DMS114 treated with DMSO at 0.1 percent for 48 hours (cell line): ENCODE measurements at regions not wholly inside any gene's neighbourhood (a gene's known extent, or its start where the extent isn't known, plus 50 kb on each side); places are given as distances from the start of the nearest gene placed in this dataset.
"Not testable (repeated sequence)": the region's sequence is repeated elsewhere in the genome, so short reads cannot be mapped to it uniquely, and the experiment has no call there.

Experiments used
- DNase-seq: peaks from one replicate; lab custom pipeline; 2025; ENCODE audit not compliant: unreplicated experiment; lab: John Stamatoyannopoulos, UW

- no peak for DNase-seq
Observed at GRCh38 chr2:225920621-225921220, 521.2 kb downstream of the NYAP2 start.

DNA sequence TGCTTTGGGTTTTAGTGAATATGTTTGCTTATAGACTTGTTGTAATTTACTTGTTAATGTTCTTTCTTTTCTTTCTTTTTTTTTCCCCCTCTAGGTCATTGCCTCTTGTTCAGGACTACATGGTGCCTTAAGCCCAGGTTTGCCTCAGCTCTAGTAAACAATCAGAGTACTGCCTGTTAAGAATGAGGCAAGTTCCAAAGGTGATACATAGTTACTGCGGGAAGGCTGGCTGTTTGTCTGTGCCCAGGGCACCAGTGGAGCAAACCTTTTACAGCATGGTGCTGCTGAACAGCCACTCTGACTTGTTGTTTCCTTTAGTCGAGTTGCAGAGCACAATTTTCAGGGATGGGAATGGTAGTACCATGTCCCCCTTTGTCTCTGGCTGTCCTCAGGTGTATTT, 517.2 kb downstream of the NYAP2 start:
- DNase-seq = no peak

- no peak for DNase-seq
Observed at GRCh38 chr2:225911019-225911418, 511.5 kb downstream of the NYAP2 start.

- no peak for DNase-seq
Observed at GRCh38 chr2:225895126-225895525, 495.6 kb downstream of the NYAP2 start.

- no peak for DNase-seq
Observed at GRCh38 chr2:225894236-225894980, 494.9 kb downstream of the NYAP2 start.

DNA sequence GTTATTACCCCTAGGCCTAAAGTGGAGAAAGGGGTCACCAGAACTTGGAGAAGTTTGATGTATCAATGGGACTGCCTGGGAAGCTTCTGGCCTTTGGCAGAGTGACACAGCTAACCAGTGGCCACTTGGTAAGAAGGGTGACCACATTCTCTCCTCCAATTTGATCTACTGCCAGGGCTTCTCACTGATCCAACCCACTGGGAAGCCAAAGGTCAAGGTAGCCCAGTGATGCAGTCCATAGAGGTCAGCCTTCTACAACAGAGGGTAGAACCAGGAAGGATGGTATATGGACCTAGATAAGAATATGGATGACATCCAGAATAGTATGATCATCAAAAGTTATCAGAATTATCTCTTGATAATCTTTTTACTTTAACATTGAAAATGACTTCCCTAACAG, 493.6 kb downstream of the NYAP2 start:
- DNase-seq = no peak

DNA sequence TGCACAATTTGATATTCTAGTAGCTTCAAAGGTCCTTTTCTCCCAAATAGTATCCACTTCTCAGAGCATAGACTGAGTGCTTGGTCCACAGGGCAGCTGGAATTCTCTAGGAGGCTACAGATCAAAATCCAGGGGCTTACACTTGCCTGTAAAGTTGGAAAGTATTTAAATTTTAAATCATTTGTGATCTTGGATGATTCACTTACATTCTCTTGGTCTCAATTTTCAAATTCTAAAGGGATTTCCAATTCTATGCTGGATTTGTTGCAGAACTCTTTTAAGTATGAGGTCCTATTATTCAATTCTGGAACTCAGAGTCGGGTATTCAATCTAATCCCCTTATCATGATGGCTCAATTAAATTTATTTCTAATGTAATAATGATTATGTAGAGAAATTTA, 492.3 kb downstream of the NYAP2 start:
- DNase-seq = no peak

DNA sequence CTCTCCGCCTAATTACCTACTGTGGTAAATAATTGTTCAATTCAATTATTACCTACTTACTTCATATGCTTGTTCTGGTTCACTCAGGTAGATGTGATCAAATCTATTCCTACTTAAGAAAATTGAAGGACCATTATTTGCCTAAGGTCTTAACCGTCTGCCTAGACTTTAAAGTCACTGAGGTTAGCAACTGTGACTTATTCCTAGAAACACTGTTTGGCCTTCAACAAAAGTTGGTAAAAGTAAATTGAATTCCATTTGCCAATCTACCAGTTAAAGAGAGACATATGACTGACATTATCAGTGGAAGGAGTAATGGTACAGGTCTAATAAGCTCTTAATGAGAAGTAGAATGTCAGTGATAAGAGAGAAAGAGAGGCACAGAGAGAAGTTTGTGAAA, 491.5 kb downstream of the NYAP2 start:
- no peak for DNase-seq

DNA sequence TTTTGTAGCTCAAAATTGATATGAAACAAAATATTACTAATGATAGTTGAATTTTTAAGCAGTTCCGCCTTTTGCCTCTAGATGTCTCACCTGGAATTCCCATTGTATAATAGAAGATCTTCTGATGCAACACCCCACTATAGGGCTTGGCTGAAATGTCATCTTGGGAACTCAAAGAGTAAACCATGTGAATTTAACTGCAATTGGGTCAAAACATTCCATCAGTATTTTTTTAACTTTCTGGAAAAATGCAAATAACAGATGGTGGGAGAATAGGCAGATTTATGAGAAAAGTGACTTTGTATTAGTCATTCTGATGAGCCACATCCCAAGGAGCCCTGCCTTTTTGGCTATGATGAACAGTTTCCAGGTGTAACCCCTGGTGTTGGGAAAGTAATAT, 489.9 kb downstream of the NYAP2 start:
- DNase-seq = peak; percentile 26

DNA sequence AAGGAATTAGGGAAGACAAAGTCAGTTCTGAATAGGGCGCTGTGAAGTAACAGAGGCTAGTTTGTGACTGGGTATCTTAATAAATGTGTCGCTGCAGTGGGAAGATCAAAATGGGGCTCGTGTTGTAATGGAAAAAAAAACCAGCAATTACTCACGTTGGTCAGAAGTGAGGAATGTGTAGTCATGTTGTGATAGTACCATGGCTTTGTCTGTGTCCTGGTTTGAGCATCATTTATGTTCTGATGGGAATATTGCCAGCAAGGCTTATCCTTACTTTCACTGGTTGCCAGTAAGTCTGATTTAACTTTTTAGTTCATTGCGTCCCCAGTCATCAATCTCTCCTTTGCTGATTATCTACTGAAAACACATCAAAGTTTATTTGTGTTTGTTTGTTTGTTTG, 467.6 kb downstream of the NYAP2 start:
- no peak for DNase-seq

- DNase-seq = no peak
Observed at GRCh38 chr2:225865468-225865867, 466.0 kb downstream of the NYAP2 start.

DNA sequence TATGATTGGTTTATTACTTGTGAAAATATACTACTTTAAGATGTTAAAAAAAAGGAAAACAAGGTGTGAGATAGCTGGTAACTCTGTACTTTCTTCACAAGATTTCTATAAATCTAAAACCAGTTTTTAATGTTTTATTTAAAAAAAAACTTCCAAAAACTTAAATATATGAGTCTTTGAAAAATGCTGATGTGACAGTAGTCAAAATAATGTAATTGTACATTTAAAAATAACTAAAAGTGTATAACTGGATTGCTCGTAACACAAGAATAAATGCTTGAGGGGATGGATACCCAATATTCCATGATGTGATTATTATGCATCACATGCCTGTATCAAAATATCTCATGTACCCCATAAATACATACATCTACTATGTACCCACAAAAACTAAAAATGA, 464.9 kb downstream of the NYAP2 start:
- DNase-seq = no peak

DNA sequence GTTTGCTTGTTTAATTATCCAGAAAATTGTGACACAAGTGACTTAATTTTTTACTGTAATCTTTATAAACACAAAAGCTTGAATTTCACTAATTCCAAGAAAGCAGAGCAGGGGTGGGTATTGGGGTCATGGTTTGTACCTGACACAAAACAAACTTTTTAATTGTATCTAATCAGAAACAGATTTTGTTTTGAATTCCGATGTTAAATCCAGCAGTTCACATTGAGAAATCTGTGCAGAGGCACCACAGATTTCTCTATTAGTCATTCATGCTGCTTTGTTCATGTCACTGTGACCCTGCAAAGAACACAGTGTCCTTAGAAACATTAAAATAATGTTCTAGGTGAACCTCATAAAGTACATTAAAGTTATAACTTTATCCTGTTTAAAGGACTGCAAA, 443.4 kb downstream of the NYAP2 start:
- DNase-seq = no peak

GRCh38 chr2:225841314-225841713, 441.8 kb downstream of the NYAP2 start:
- no peak for DNase-seq

DNA sequence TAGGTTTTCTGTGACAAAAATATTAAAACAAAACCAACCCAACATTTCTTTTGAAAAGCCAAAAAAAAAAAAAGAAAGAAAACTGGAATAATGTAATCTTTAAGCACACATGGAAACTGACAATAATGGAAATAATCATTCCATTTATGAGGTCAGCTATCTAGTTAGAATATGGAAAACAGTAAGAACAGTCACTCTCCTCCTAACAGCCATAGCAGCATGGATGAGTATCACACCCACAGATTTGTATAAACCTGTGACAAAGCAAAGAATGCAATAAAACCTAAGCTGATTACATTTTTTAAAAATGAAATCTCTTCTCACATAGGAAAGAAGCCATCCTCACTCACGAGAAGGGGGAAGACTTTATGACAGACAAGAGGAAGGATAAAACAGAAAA, 437.8 kb downstream of the NYAP2 start:
- DNase-seq = no peak

DNA sequence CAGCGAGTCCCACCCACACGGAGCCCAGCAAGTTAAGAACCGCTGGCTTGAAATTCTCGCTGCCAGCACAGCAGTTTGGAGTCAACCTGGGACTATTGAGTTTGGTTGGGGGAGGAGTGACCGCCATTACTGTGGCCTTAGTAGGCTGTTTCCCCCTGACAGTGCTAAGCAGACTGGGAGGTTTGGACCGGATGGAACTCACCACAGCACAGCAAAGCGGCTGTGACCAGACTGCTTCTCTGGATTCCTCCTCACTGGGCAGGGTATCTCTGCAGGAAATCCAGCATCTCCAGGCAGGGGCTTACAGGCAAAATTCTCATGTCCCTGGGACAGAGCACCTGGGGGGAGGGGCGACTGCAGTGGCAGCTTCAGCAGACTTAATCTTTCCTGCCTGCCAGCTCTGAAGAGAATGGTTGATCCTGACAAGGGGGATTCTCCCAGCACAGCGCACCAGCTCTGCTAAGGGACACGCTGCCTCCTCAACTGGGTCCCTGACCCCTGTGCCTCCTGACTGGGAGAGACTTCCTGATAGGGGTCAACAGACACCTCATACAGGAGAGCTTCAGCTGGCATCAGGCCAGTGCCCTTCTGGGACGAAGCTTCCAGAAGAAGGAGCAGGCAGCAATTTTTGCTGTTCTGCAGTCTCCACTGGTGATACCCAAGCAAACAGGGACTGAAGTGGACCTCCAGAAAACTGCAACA, 425.4 kb downstream of the NYAP2 start:
- no peak for DNase-seq

DNA sequence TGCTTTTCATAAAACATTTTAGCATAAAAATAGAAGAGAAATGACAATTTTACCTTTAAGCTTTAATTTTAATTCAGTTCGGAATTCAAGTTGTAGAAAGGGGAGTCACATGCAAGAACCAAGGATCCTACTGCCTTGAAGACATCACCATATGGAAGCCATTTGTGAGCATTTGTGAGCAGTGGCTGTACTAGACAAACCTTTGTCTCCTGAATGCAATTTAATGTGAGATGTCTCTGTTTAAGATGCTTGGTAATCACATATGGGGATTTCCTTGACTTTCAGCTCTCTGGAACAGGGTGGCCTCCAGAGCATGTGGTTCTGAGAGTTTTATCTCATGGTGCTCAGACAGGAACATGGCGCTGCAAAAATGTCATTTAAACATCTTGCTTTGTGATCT, 421.8 kb downstream of the NYAP2 start:
- no peak for DNase-seq

- no peak for DNase-seq
Observed at GRCh38 chr2:225820826-225821225, 421.3 kb downstream of the NYAP2 start.

GRCh38 chr2:225814554-225814953, 415.0 kb downstream of the NYAP2 start:
- DNase-seq = no peak

DNA sequence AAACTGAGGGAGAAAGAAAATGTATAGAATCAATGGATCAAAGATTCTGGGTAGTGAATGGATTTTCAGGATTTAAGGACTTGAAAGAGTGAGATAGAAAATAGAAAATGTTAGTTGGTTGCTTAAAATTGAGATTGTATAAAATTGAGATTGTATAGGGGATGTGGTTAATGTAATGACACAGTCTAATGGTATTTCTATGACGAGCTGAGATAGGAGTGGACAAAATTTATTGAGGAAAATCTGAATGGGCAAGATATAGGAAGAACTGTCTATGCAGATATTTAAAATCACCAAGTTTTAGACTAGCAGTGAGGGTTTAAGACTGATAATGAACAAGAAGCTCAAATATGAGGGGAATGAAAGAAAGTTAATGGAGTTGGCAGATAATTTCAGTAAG, 406.6 kb downstream of the NYAP2 start:
- no peak for DNase-seq

DNA sequence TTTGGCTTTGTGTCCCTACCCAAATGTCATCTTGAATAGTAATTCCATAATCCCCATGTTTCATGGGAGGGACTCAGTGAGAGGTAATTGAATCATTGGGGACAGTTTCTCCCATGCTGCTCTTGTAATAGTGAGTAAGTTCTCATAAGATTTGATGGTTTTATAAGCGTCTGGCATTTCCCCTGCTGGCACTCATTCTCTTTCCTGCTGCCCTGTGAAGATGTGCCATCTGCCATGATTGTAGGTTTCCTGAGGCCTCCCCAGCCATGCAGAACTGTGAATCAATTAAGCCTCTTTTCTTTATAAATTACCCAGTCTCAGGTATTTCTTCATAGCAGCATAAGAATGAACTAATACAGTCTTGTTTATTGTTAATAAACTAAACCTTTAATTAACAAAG, 402.6 kb downstream of the NYAP2 start:
- DNase-seq = not testable (repeated sequence)

GRCh38 chr2:225797394-225797793, 397.9 kb downstream of the NYAP2 start:
- no peak for DNase-seq
